ENCODE measurements at regions not wholly inside any gene's neighbourhood (a gene's known extent, or its start where the extent isn't known, plus 50 kb on each side); places are given as distances from the start of the nearest gene placed in this dataset.
"Not testable (repeated sequence)": the region's sequence is repeated elsewhere in the genome, so short reads cannot be mapped to it uniquely, and the experiment has no call there.

GRCh38 chrX:113048896-113049295, 208.3 kb upstream of the AMOT start:
- DNase-seq (ENCODE audit: low read depth), result no peak

- no peak for DNase-seq (ENCODE audit: low read depth)
Measured at GRCh38 chrX:113048480-113048879, 207.8 kb upstream of the AMOT start.

- DNase-seq (ENCODE audit: low read depth), result no peak
Measured at GRCh38 chrX:113033966-113034680, 193.5 kb upstream of the AMOT start.

- no peak for DNase-seq (ENCODE audit: low read depth)
Measured at GRCh38 chrX:113019958-113020357, 179.3 kb upstream of the AMOT start.

- DNase-seq (ENCODE audit: low read depth), result no peak
Measured at GRCh38 chrX:113009837-113010236, 169.2 kb upstream of the AMOT start.

- DNase-seq (ENCODE audit: low read depth), result no peak
Measured at GRCh38 chrX:113009029-113009428, 168.4 kb upstream of the AMOT start.

- DNase-seq (ENCODE audit: low read depth), result no peak
Measured at GRCh38 chrX:113001836-113002235, 161.2 kb upstream of the AMOT start.

- DNase-seq (ENCODE audit: low read depth), result no peak
Measured at GRCh38 chrX:112997991-112998390, 157.4 kb upstream of the AMOT start.

- DNase-seq (ENCODE audit: low read depth), result no peak
Measured at GRCh38 chrX:112991801-112992200, 151.2 kb upstream of the AMOT start.

- DNase-seq (ENCODE audit: low read depth), result no peak
Measured at GRCh38 chrX:112979879-112980278, 139.2 kb upstream of the AMOT start.

- no peak for DNase-seq (ENCODE audit: low read depth)
Measured at GRCh38 chrX:112968351-112969133, 127.9 kb upstream of the AMOT start.

GRCh38 chrX:112967903-112968302, 127.3 kb upstream of the AMOT start:
- DNase-seq (ENCODE audit: low read depth), result no peak

- DNase-seq (ENCODE audit: low read depth), result no peak
Measured at GRCh38 chrX:112967341-112967740, 126.7 kb upstream of the AMOT start.

GRCh38 chrX:112961981-112962380, 121.3 kb upstream of the AMOT start:
- no peak for DNase-seq (ENCODE audit: low read depth)

- no peak for DNase-seq (ENCODE audit: low read depth)
Measured at GRCh38 chrX:112947981-112948615, 107.5 kb upstream of the AMOT start.

GRCh38 chrX:112946227-112946626, 105.6 kb upstream of the AMOT start:
- no peak for DNase-seq (ENCODE audit: low read depth)

- no peak for DNase-seq (ENCODE audit: low read depth)
Measured at GRCh38 chrX:112945826-112946225, 105.2 kb upstream of the AMOT start.

- DNase-seq (ENCODE audit: low read depth), result no peak
Measured at GRCh38 chrX:112941209-112941837, 100.7 kb upstream of the AMOT start.

GRCh38 chrX:112935029-112935428, 94.4 kb upstream of the AMOT start:
- no peak for DNase-seq (ENCODE audit: low read depth)

- no peak for DNase-seq (ENCODE audit: low read depth)
Measured at GRCh38 chrX:112931900-112932299, 91.3 kb upstream of the AMOT start.

- DNase-seq (ENCODE audit: low read depth), result no peak
Measured at GRCh38 chrX:112931478-112931877, 90.8 kb upstream of the AMOT start.

- DNase-seq (ENCODE audit: low read depth), result not testable (repeated sequence)
Measured at GRCh38 chrX:112923381-112923780, 82.8 kb upstream of the AMOT start.

GRCh38 chrX:112913807-112914206, 73.2 kb upstream of the AMOT start:
- no peak for DNase-seq (ENCODE audit: low read depth)

All from amniotic epithelial cell (primary cell).